ENCODE measurements at regions not wholly inside any gene's neighbourhood (a gene's known extent, or its start where the extent isn't known, plus 50 kb on each side); places are given as distances from the start of the nearest gene placed in this dataset.

DNA sequence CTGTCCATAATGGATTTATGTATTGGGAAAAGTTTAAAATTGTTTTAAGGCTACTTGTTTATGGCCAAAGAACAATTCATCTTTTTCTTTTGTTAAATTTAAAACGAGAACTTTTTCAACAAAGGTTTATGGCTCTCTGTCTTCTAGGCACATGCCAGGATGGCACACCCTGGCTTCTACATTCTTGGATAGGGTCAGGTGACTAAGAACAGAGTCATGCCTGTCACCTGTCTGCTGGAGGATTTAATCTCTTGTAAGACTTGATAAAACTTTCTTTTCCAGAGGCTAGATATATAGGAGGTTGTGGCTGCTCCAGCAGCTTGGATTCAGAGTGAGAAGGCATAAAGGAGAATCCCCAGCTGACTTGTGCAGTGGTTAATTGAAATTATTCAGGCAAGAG lies 915.4 kb downstream of the GATA3 start:
- H3K4me3 ChIP-seq, result no peak overlapping the region
- DNase-seq, result no peak
- H3K9me3 ChIP-seq, result peaks cover 4% of the 10 kb centered on the region; the same call in 1 of the 2 replicates
- H3K27me3 ChIP-seq, result no peaks in the 10 kb centered on the region
- H3K36me3 ChIP-seq, result no peaks in the 10 kb centered on the region

DNA sequence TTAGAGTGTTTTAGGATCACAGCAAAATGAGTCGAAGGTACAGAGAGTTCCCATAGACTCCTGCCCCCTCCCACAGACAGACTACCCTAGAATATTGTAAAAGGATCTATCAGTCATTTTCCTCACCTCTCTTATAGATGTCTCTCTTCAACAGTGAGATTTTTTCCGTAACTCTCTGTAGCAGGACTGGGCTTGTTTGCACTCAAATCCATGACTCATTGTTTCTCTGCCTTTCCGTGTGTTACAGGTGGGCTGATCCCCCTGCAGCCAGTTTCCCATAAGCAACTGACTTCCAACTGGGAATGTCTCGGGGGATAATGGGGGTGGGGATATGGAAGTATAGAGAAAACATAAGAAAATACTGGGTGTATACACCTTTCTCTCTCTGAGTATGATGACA lies 921.0 kb downstream of the GATA3 start:
- Histone ChIP-seq H3K27me3 (no peaks in the 10 kb centered on the region), H3K9me3 (no peaks in the 10 kb centered on the region), H3K36me3 (no peaks in the 10 kb centered on the region), H3K4me3 (no peak overlapping the region)
- no peak for DNase-seq

DNA sequence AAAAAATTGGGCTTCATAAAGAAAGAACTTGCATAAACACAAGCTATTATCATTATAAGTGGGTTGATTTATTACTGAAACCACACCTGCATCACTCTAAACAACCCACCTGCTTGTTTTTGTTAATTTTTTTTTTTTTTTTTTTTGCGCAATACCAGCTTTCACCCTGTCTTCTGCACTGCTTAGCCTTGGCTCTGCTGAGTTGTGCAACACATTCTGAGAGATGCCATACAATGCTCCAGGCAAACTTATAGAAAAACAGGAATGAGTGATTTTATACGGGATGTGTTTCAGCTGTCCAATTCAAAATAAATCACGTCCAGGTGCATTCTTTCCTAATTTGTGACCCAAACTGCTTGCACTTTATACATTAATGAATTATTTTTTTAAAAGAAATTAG lies 923.6 kb downstream of the GATA3 start:
- Histone ChIP-seq H3K27me3 (no peaks in the 10 kb centered on the region), H3K36me3 (no peaks in the 10 kb centered on the region)
- no peak for DNase-seq

DNA sequence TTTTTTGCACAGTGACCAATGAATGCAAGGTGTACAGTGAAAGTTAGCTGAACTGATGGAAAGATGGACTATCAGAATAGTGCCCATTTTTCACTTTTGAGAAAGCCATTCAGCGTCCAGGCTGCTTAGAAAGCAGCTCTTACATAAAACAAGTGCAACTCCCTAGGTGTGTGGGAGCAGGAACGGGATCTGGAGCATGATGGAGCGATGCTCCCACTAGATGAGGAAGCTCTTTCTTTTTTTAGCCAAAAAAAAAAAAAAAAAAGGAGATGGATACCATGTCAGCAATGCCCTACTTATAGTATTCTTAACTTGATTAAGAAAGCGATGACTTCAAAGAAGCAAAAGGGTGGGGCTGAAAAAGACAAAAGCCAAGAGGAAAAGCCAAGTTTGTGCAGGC lies 925.5 kb downstream of the GATA3 start:
- Histone ChIP-seq H3K4me3 (no peak overlapping the region), H3K36me3 (no peaks in the 10 kb centered on the region), H3K27me3 (no peaks in the 10 kb centered on the region), H3K9me3 (peaks cover 2% of the 10 kb centered on the region; the same call in 1 of the 2 replicates)
- no peak for DNase-seq

More for the DNA sequence above, 923.6 kb downstream of the GATA3 start:
- Histone ChIP-seq H3K4me3 (no peak overlapping the region), H3K9me3 (no peaks in the 10 kb centered on the region)

DNA sequence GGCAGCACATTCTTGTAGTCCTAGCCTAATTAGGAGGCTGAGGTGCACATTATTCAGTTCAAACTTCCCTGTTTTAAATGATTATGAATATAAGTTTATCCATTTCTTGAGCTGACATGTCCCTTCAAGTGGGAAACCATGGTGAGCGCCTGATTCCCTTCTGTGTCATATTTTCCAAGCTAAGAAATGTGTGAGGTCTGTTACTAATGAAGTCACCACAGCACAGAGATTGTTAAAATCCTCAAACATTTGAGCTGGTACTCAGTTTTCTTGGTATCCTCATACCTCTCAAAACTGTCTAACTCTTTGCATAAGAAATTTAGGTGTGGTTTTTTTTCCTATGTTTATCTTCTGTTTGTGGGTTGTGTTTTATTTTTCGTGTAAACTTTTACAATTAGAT lies 926.8 kb downstream of the GATA3 start:
- no peaks in the 10 kb centered on the region for H3K36me3 ChIP-seq
- no peak overlapping the region for H3K4me3 ChIP-seq
- DNase-seq, result no peak
- H3K9me3 ChIP-seq, result peaks cover 2% of the 10 kb centered on the region; the same call in 1 of the 2 replicates
- H3K27me3 ChIP-seq, result no peaks in the 10 kb centered on the region

DNA sequence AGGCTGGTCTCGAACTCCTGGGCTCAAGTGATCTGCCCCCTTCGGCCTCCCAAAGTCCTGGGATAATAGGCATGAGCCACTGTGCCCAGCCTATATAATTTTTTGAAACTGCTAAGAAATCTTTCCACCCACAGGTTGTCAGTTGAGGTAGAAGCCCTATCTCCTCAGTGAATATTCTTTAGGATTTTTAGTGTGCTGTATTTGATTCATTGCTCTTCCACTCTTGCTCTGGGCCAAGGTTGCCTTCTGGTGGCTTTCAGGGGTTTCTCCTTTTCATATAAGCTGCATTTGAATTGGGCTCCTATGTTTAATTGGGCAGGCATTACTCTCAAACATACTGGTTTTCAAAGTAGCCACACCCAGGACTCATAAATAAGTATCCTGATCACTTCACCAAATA lies 931.2 kb downstream of the GATA3 start:
- DNase-seq, result no peak
- Histone ChIP-seq H3K36me3 (no peaks in the 10 kb centered on the region), H3K4me3 (no peak overlapping the region), H3K27me3 (no peaks in the 10 kb centered on the region), H3K9me3 (peaks cover 2% of the 10 kb centered on the region; the same call in 1 of the 2 replicates)

DNA sequence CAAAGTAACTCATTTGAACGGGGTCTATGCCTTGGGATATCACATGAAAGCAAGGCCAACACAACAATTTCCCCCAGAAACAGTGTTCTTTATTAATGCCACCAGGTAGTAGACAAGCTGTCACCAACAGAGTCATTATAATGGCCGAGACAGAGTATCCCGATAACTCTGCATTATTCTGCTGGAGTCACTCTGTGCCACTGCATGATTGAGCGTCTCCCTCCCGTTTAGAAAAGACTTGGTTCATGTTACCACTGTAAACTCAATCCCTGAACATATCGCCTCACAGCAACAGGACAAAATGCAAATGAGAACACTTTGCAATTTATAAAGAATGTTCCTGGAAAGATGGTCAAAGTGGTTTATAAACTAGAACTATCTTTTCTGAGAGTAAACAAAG lies 932.5 kb downstream of the GATA3 start:
- H3K27me3 ChIP-seq, result no peaks in the 10 kb centered on the region
- H3K36me3 ChIP-seq, result no peaks in the 10 kb centered on the region
- H3K4me3 ChIP-seq, result no peak overlapping the region
- H3K9me3 ChIP-seq, result peaks cover 2% of the 10 kb centered on the region; the same call in 1 of the 2 replicates
- DNase-seq, result no peak

DNA sequence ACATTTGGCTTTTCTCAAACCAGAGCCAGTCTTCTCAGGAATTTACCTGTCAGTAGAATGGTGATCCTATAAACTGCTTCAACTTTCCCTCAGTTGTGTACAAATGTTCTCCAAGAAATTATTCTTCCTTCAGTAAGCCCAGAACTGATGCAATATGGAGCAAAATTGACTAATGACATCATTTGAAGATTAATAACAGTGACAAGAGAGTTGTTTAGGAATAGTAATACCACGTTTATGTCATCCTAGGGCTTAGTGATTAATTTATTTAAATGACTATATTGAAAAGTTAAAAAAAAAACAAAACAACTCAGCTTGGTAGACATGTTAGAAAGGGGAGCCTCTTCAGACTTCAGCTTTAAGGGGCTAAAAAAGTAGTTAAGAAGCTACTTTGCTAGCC lies 933.2 kb downstream of the GATA3 start:
- H3K36me3 ChIP-seq, result no peaks in the 10 kb centered on the region
- H3K9me3 ChIP-seq, result peaks cover 2% of the 10 kb centered on the region; the same call in 1 of the 2 replicates
- no peak overlapping the region for H3K4me3 ChIP-seq
- no peak for DNase-seq
- no peaks in the 10 kb centered on the region for H3K27me3 ChIP-seq

DNA sequence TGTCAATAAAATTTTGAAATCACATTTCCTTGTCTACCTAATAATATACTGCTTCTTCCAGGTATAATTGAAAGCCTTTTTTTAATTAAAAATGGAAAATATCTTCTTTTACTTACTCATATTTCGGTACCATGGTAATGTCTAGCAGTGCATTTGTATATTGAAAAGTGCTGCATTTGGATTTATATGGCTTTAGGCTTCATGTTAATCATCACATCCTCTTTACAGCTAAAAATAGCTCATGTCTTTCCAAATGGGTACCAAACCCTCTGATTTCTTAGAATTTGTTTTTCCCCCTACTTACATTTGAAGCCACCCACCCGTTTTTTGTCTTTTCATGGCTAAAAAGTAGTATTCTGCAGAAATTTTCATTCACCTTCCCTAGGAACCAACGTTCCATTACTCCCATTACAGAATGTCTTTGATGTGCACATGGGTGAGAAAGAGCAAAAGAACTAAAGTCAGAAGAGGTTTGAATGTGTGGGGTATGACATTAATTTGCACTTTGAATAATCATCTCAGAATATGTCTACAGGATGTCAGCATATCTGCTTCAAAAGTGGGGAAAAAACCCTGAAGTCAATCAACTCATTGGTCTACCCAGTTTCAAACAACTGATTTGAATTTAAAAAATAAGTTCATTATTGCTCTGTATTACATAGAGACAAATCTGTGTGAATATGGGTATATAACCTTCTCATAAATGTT lies 935.9 kb downstream of the GATA3 start:
- no peak for DNase-seq
- Histone ChIP-seq H3K9me3 (no peaks in the 10 kb centered on the region), H3K4me3 (no peak overlapping the region), H3K36me3 (no peaks in the 10 kb centered on the region), H3K27me3 (no peaks in the 10 kb centered on the region)

DNA sequence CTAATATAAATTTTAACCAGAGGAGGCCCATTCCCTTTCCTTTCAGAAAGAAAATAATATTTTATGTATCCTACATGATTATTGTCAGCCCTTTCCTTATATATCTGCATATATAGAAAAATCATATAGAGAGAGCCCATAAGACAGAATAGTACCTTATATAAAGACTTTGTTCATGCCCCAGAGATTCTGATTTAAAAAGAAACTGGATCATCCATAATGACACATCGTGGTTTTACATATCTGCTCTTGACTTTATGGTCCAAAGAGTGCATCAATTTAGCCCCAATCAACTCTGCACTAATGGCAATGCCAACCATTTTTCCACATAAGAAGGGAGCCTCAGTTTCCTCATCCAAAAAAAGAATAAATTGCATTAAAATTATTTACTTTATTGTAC lies 937.5 kb downstream of the GATA3 start:
- Histone ChIP-seq H3K36me3 (no peaks in the 10 kb centered on the region), H3K9me3 (no peaks in the 10 kb centered on the region), H3K27me3 (no peaks in the 10 kb centered on the region), H3K4me3 (no peak overlapping the region)
- no peak for DNase-seq

DNA sequence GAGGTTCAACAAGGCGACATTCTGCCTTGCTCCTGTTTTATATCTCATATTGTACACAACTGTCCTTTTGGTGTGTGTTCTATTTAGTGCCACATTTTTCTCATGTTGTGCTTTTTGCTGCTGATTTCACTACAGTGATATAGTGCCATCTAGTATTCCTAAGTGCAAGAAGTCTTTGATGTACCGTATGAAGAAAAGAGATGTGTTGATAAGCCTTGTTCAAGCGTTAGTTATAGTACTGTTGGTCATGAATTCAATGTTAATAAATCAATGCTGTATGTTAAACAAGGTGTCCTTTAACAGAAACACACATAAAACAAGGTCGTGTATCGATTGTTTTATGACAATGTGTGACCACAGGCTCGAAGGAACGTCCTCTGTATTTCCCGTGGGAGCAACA lies 939.4 kb downstream of the GATA3 start:
- Histone ChIP-seq H3K36me3 (no peaks in the 10 kb centered on the region), H3K4me3 (no peak overlapping the region), H3K9me3 (no peaks in the 10 kb centered on the region), H3K27me3 (no peaks in the 10 kb centered on the region)
- no peak for DNase-seq

DNA sequence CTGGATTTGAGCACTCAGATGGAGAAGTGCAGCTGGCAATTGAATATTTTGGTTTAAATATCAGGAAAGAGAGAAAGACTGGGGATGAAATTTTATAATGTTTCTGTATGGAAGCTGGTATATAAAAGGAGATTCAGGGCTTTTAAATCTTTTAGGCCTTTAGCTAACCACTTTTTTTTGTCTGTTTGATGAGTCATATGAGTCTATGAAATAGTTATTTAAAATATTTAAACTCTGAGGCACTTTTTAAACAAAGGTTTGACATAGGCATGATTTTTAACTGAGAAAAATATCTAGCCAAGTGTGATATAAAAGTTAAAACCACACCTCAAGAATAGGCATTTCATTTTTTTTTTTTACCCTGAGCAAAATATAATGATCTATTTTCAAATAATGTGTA lies 944.3 kb downstream of the GATA3 start:
- DNase-seq, result no peak

DNA sequence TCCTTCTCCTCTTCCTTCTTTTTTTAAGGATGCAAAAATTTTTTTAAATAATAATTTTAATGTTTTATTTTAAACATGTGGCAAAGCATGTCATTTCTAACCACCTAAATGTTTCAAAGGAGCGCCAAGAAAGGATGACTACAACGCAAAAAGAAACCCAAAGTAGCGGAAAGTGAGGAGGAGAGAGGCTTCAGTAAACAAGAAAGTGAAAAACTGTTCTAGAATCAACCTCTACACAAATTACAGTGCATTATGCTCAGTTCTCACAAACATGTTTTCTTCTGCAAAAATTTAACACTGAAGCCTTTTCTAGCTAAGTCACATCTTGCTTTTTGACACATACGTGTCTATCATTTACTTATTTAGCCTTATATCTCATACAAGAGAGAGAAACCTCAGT lies 948.6 kb downstream of the GATA3 start:
- Histone ChIP-seq H3K4me3 (no peak overlapping the region), H3K36me3 (no peaks in the 10 kb centered on the region), H3K27me3 (no peaks in the 10 kb centered on the region), H3K9me3 (no peaks in the 10 kb centered on the region)
- no peak for DNase-seq

More for the DNA sequence above, 944.3 kb downstream of the GATA3 start:
- H3K4me3 ChIP-seq, result no peak overlapping the region
- no peaks in the 10 kb centered on the region for H3K9me3 ChIP-seq
- H3K36me3 ChIP-seq, result no peaks in the 10 kb centered on the region
- no peaks in the 10 kb centered on the region for H3K27me3 ChIP-seq

DNA sequence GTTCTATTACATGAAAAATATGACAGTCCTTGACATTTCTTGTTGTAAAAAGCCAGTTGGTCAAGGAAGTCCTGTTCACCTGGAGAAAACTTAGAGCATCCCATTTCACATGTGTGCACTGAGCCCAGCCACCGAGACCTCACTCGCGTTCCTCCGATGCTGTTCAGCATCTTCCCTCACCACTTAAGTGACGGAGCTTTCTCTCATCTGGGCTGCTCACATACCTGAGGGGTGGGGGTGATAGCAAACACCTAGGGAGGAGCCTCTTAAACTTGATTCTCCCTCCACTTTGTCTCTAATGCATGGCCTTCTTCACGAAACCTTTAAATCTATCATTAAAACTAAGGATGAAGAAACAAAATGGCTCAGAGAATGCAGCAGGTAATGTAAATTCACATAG lies 950.2 kb downstream of the GATA3 start:
- DNase-seq, result no peak
- Histone ChIP-seq H3K4me3 (no peak overlapping the region), H3K27me3 (no peaks in the 10 kb centered on the region), H3K9me3 (peaks cover under 1% of the 10 kb centered on the region; the same call in 1 of the 2 replicates), H3K36me3 (no peaks in the 10 kb centered on the region)

DNA sequence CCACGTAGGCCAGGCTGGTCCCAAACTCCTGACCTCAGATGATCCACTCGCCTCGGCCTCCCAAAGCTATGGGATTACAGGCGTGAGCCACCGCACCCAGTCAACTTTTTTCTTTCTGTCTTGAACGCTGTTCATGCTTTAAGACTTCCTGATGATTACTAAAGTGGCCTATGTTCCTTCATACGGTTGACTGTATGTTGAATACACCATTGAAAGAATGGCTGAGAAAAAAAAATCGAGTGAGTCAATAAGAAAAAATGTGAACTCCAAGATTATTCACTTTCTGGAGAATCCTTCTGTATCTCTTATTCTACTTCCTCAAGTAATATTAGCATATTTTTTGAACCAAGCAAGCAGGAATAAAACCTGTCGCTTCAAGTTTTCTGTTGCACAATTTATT lies 955.0 kb downstream of the GATA3 start:
- Histone ChIP-seq H3K9me3 (peaks cover 2% of the 10 kb centered on the region; the same call in 1 of the 2 replicates), H3K36me3 (no peaks in the 10 kb centered on the region), H3K4me3 (no peak overlapping the region), H3K27me3 (no peaks in the 10 kb centered on the region)
- no peak for DNase-seq

DNA sequence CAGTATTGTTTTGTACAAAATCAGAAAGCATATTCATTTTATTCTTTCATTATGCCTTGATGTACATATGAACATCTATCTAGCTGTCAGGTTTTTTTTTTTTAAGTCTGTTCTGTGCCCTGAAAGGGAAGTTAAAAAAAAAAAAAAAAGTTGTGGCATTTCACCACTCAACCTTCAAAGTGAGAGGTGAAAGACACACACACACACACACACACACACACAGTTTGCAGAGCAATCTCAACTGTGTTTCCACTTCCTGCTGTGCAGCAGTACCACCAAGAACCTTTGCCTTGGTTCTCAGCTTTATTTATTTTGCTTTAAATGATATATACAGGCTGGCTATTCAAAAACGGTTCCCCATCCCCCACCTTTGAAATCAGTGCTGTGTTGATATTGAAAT lies 955.6 kb downstream of the GATA3 start:
- no peak overlapping the region for H3K4me3 ChIP-seq
- no peaks in the 10 kb centered on the region for H3K27me3 ChIP-seq
- peaks cover 2% of the 10 kb centered on the region; the same call in 1 of the 2 replicates for H3K9me3 ChIP-seq
- no peak for DNase-seq
- no peaks in the 10 kb centered on the region for H3K36me3 ChIP-seq

DNA sequence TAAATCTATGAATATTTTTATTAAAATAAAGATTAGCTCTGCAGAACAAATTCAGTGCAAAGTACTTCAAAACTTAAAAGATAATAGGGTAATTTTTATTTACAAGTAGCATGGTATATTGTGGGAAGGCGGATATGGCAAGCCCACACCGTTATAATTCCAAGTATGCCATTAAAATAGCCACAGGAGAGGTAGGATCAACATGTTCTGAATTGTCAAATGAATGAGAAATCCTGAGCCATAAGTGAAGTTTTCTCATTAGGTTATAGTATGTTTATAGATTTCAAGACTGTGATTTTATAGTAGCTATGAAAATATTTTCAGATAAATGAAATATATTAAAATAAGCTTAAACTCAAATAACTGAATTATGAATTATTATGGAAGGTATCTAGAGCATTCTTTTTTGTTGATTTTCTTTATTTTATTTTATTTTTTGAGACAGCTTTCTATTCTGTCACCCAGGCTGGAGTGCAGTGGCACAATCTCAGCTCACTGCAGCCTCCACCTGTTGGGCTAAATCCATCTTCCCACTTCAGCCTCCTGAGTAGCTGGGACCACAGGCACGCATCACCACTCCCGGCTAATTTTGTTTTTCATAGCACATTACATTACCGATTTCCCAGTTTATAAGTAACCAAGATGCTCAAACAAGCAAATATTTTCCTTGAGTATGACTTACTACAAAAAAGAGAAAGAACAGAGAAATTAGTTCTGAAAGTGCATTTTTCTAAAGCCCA lies 956.6 kb downstream of the GATA3 start:
- Histone ChIP-seq H3K4me3 (no peak overlapping the region), H3K36me3 (no peaks in the 10 kb centered on the region), H3K27me3 (no peaks in the 10 kb centered on the region), H3K9me3 (peaks cover 2% of the 10 kb centered on the region; the same call in 1 of the 2 replicates)
- DNase-seq, result no peak

DNA sequence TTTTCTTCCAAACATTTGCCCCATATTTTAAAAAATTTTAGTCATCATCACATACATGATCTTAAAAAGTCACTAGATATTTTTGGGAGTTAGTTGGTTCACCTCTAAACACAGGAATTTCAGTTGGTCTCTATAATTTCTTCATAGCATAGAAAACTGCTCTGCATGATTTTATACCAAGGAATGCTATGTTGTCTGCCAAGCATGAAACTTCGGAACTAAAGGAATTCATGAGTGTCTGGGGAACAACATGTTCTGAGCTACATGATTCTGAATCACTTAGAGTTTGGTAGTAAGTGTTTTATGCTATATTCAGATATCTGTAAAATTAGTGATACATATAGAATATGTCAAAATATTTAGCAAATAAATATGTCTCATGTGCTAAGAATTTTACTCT lies 957.8 kb downstream of the GATA3 start:
- peaks cover 2% of the 10 kb centered on the region; the same call in 1 of the 2 replicates for H3K9me3 ChIP-seq
- H3K36me3 ChIP-seq, result no peaks in the 10 kb centered on the region
- H3K4me3 ChIP-seq, result no peak overlapping the region
- H3K27me3 ChIP-seq, result no peaks in the 10 kb centered on the region
- DNase-seq, result no peak
